HAP-1 (cell line): ENCODE measurements at regions not wholly inside any gene's neighbourhood (a gene's known extent, or its start where the extent isn't known, plus 50 kb on each side); places are given as distances from the start of the nearest gene placed in this dataset.
"Not testable (repeated sequence)": the region's sequence is repeated elsewhere in the genome, so short reads cannot be mapped to it uniquely, and the experiment has no call there.

Source experiments
- DNase-seq, 2 experiments: peaks; one replicate each; pipeline ENCODE4 v3.0.0-alpha.2; 2016 to 2020; ENCODE audit warnings: low spot score in 2 of 2
- H3K27me3 ChIP-seq: fragments of 250-450 bp; sonication (Bioruptor Pico); 2 replicates; pipeline ENCODE4 v1.5.1; 2020; ENCODE audit warnings: low read depth, mild to moderate bottlenecking, moderate library complexity
- H3K36me3 ChIP-seq: fragments of 250-450 bp; sonication (Bioruptor Pico); replicated peaks from 2 replicates; pipeline ENCODE4 v1.5.1; 2020; ENCODE audit warnings: mild to moderate bottlenecking
- H3K4me1 ChIP-seq: fragments of 250-450 bp; sonication (Bioruptor Pico); 2 replicates; pipeline ENCODE4 v1.5.1; 2020; ENCODE audit warnings: mild to moderate bottlenecking
- H3K4me3 ChIP-seq: fragments of 250-450 bp; sonication (Bioruptor Pico); 2 replicates; pipeline ENCODE4 v1.5.1; 2020; ENCODE audit warnings: mild to moderate bottlenecking, moderate library complexity
- H3K9me3 ChIP-seq: fragments of 250-450 bp; sonication (Bioruptor Pico); 2 replicates; pipeline ENCODE4 v1.5.1; 2020; ENCODE audit warnings: mild to moderate bottlenecking, moderate library complexity
- in situ Hi-C: fragments of 300-500 bp; cut with MboI; formaldehyde crosslinking; loops from 3 replicates; pipeline ENCODE4 v1.14.3; 2020; ENCODE audit warnings: low sequenced_read_pairs, inconsistent platforms, mixed read lengths

DNA sequence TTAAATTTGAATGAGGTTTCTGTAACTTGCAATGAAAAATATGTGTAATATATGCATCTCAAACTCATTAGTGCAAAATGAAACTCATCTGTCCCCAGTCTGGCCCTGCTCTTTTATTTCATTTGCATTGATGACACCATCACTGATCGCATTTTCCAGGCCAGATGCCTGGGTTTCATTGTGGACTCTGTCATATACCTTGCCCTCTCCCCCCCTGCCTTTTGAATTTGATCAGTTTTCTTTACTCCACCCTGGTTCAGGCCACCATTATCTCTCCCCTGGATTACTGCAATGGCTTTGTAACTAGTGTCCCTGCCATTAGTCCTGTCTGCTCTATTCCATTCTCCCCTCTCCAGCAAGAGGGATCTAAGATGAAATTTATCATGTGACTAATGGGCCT lies 360.6 kb upstream of the C11orf87 start:
- no peaks in the 10 kb centered on the region for H3K27me3 ChIP-seq
- H3K4me1 ChIP-seq: 0 out of 2 replicates have a peak, but pooled peaks cover 2% of the 10 kb centered on the region
- no peaks in the 10 kb centered on the region for H3K9me3 ChIP-seq
- in situ Hi-C loops: no loop called here
- no peak for DNase-seq
- H3K36me3 ChIP-seq: no peaks in the 10 kb centered on the region
- H3K4me3 ChIP-seq: no peak overlapping the region

DNA sequence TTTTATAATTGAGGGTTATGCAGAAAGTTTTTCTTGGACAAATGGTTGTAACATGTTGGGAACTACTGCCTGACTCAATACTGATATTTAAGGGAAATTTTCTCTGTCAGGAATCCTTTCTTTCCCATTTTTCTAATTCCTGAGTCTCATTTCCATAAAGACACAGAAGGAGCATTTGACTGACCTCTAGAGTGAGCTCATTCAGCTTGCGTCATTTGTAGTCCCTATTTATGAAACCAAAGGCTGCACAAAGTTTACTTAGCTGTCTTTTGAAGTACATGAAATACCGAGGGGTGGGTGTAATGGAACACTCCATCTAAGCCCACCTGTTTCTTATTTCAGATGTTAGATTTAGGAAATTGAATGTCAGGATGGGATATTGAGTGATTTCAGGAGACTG lies 359.5 kb upstream of the C11orf87 start:
- in situ Hi-C loops: no loop called here
- H3K27me3 ChIP-seq: no peaks in the 10 kb centered on the region
- DNase-seq: no peak

GRCh38 chr11:109062871-109063270 lies 359.1 kb upstream of the C11orf87 start:
- Histone ChIP-seq H3K27me3 (no peaks in the 10 kb centered on the region), H3K4me1 (0 out of 2 replicates have a peak, but pooled peaks cover 2% of the 10 kb centered on the region), H3K36me3 (no peaks in the 10 kb centered on the region), H3K9me3 (no peaks in the 10 kb centered on the region), H3K4me3 (no peak overlapping the region)
- in situ Hi-C loops: no loop called here
- no peak for DNase-seq

More for the DNA sequence above, 359.5 kb upstream of the C11orf87 start:
- Histone ChIP-seq H3K36me3 (no peaks in the 10 kb centered on the region), H3K4me3 (no peak overlapping the region), H3K4me1 (0 out of 2 replicates have a peak, but pooled peaks cover 2% of the 10 kb centered on the region), H3K9me3 (no peaks in the 10 kb centered on the region)

DNA sequence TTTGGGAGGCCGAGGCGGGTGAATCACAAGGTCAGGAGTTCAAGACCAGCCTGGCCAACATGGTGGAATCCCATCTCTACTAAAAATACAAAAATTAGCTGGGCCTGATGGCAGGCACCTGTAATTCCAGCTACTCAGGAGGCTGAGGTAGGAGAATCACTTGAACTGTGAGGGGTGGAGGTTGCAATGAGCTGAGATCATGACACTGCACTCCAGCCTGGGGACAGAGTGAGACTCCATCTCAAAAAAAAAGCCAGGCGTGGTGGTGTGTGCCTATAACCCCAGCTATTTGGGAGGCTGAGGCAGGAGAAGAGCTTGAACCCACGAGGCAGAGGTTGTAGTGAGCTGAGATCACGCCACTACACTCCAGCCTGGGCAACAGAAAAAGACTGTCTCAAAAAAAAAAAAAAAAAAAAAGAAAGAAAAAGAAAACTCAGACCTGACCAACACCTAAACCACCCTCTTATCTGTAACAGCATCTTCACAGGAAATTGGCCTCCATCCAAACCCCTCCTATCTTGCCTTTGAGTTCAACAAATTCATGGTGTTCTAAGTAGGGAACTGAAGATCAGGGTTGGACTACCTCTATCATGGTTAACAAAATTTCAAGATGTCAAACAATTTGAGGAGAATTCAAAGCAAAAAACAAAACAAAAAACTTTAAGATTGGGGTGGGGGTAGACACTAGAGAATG lies 357.2 kb upstream of the C11orf87 start:
- H3K9me3 ChIP-seq, H3K4me3 ChIP-seq, DNase-seq, H3K36me3 ChIP-seq, H3K4me1 ChIP-seq, H3K27me3 ChIP-seq, in situ Hi-C loops: not testable (repeated sequence)

- Histone ChIP-seq H3K9me3 (no peaks in the 10 kb centered on the region; the same call in 1 of the 2 replicates), H3K27me3 (no peaks in the 10 kb centered on the region), H3K4me3 (no peak overlapping the region), H3K36me3 (no peaks in the 10 kb centered on the region), H3K4me1 (no peaks in the 10 kb centered on the region)
- no peak for DNase-seq
- in situ Hi-C loops: no loop called here
Measured at GRCh38 chr11:109071262-109071661, 350.7 kb upstream of the C11orf87 start.

DNA sequence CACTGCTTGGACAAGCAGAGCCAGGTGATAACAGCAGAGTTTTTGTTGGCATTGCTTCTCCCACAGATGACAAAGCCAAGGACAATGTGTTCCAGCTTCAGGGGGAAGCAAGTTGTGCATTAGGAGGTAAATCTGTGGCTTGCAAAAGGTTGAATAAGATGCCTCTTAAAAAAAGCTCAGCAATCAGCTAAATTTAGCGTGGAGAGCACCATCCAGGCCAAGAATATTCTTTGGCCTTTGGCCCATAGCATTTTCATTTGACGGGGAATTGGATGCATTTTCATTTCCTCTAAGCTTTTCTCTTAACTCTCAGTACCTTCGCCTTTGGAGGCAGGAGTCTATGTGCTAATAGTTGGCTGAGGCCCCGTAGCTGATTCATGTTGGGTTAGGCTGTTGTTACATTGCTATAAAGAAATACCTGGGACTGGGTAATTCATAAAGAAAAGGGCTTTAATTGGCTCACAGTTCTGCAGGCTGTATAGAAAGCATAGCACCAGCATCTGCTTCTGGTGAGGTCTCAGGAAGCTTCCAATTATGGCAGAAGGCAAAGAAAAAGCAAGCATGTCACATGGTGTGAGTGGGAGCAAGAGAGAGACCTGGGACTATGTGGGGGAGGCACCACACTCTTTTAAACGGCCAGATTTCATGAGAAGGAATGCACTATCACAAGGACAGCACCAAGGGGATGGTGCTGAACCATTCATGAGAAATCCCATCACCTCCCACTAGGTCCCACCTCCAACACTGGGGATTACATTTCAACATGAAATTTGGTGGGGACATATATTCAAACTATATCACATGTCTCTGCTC lies 350.1 kb upstream of the C11orf87 start:
- no peaks in the 10 kb centered on the region; the same call in 1 of the 2 replicates for H3K4me1 ChIP-seq
- no peaks in the 10 kb centered on the region for H3K36me3 ChIP-seq
- no peak for DNase-seq
- H3K4me3 ChIP-seq: no peak overlapping the region
- H3K27me3 ChIP-seq: no peaks in the 10 kb centered on the region
- no peaks in the 10 kb centered on the region; the same call in 1 of the 2 replicates for H3K9me3 ChIP-seq
- in situ Hi-C loops: no loop called here

GRCh38 chr11:109073032-109073822 lies 348.8 kb upstream of the C11orf87 start:
- in situ Hi-C loops: no loop called here
- no peak overlapping the region for H3K4me3 ChIP-seq
- H3K9me3 ChIP-seq: no peaks in the 10 kb centered on the region; the same call in 1 of the 2 replicates

GRCh38 chr11:109075976-109076375 lies 346.0 kb upstream of the C11orf87 start:
- Histone ChIP-seq H3K4me1 (no peaks in the 10 kb centered on the region; the same call in 1 of the 2 replicates), H3K27me3 (no peaks in the 10 kb centered on the region), H3K4me3 (no peak overlapping the region), H3K36me3 (no peaks in the 10 kb centered on the region), H3K9me3 (no peaks in the 10 kb centered on the region; the same call in 1 of the 2 replicates)
- in situ Hi-C loops: no loop called here
- DNase-seq: no peak

More at GRCh38 chr11:109073032-109073822, 348.8 kb upstream of the C11orf87 start:
- no peak for DNase-seq
- no peaks in the 10 kb centered on the region for H3K27me3 ChIP-seq
- no peaks in the 10 kb centered on the region; the same call in 1 of the 2 replicates for H3K4me1 ChIP-seq
- H3K36me3 ChIP-seq: no peaks in the 10 kb centered on the region

GRCh38 chr11:109076870-109077269 lies 345.1 kb upstream of the C11orf87 start:
- Histone ChIP-seq H3K36me3 (no peaks in the 10 kb centered on the region), H3K4me3 (no peak overlapping the region), H3K4me1 (no peaks in the 10 kb centered on the region; the same call in 1 of the 2 replicates), H3K27me3 (no peaks in the 10 kb centered on the region), H3K9me3 (no peaks in the 10 kb centered on the region)
- in situ Hi-C loops: no loop called here
- no peak for DNase-seq

GRCh38 chr11:109077291-109077920 lies 344.6 kb upstream of the C11orf87 start:
- Histone ChIP-seq H3K27me3 (no peaks in the 10 kb centered on the region), H3K9me3 (no peaks in the 10 kb centered on the region), H3K36me3 (no peaks in the 10 kb centered on the region), H3K4me1 (no peaks in the 10 kb centered on the region; the same call in 1 of the 2 replicates), H3K4me3 (no peak overlapping the region)
- DNase-seq: no peak
- in situ Hi-C loops: no loop called here

DNA sequence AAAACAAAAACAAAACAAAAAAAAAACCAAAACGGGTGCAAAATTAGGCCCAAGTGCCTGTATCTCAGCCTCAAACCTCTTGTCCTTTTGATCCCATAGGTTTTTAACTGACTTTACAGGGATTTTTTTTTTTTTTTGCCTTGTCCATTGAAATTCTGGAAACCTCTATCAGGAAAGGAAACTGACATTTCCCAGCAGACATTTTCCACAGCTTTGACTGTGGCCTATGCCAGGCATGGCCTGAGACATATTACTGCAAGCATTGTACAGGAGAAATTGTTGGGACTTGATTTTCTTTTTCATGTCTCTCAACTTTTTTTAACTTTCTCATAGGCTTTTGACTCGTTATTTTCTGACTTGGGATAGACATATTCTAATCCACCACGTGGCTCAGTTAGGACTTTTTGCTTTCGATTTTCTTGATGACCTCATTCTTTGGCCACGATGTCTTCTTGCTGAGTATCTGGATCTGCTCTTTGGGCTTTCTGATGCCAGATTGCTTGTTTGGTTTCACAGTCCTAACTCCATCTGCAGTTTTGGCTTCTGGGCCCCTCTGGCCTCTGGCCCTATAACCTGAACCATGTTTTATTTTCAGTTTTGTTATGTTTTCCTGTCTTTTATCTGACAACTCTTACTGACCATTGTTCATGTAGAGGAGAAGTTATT lies 336.1 kb upstream of the C11orf87 start:
- Histone ChIP-seq H3K9me3 (no peaks in the 10 kb centered on the region; the same call in 1 of the 2 replicates), H3K4me3 (no peak overlapping the region), H3K4me1 (no peaks in the 10 kb centered on the region), H3K36me3 (no peaks in the 10 kb centered on the region), H3K27me3 (no peaks in the 10 kb centered on the region)
- in situ Hi-C loops: no loop called here
- no peak for DNase-seq

DNA sequence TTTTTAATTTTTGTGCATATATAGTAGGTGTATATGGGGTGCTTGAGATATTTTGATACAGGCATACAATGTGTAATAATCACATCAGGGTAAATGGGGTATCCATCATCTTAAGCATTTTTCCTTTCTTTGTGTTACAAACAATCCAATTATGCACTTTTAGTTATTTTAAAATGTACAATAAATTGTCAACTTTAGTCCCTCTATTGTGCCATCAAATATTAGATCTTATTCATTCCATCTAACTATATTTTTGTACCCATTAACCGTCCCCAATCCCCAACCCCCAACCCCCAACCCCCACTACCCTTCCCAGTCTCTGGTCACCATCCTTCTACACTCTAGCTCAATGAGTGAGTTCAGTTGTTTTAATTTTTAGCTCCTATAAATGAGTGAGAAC lies 335.1 kb upstream of the C11orf87 start:
- Histone ChIP-seq H3K36me3 (no peaks in the 10 kb centered on the region), H3K27me3 (no peaks in the 10 kb centered on the region), H3K9me3 (no peaks in the 10 kb centered on the region; the same call in 1 of the 2 replicates), H3K4me3 (no peak overlapping the region), H3K4me1 (no peaks in the 10 kb centered on the region)
- in situ Hi-C loops: no loop called here
- DNase-seq: no peak

- H3K4me3 ChIP-seq: no peak overlapping the region
- no peaks in the 10 kb centered on the region for H3K36me3 ChIP-seq
- DNase-seq: no peak
- H3K9me3 ChIP-seq: no peaks in the 10 kb centered on the region; the same call in 1 of the 2 replicates
- in situ Hi-C loops: no loop called here
- H3K4me1 ChIP-seq: no peaks in the 10 kb centered on the region
- H3K27me3 ChIP-seq: no peaks in the 10 kb centered on the region
Measured at GRCh38 chr11:109088086-109088485, 333.9 kb upstream of the C11orf87 start.
